ENCODE measurements at regions not wholly inside any gene's neighbourhood (a gene's known extent, or its start where the extent isn't known, plus 50 kb on each side); places are given as distances from the start of the nearest gene placed in this dataset.

DNA sequence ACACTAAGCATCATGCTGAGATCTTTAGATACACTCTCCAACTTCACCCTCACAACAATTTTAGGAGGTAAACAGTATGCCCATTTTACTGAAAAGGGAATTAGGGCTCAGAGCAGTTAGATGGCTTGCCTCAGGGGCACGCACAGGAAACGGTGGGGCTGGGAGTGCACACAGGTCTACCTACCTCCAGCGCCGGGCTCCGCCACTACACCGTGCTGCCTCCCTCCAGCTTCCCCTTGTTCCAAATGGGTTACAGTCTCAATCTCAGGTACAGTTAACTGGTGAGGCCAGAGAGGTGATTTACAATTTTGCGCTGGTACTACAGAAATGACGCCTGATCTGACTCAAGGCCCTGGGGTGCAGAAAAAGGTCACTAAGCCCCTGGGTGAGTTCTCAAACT lies 142.0 kb downstream of the NOC3L start:
- H3K36me3 ChIP-seq (ENCODE audit: control insufficient read depth, insufficient read depth, low read length) = no peaks in the 10 kb centered on the region
- CTCF ChIA-PET = no interaction called here
- no peak for DNase-seq (ENCODE audit: low read depth, low spot score)
- no peaks in the 10 kb centered on the region for H3K27me3 ChIP-seq (ENCODE audit: control insufficient read depth, insufficient read depth, low read length)
- in situ Hi-C loops (cut with HindIII; ENCODE audit: low pct_unique_long_range_greater_than_20kb, low sequenced_read_pairs) (no loop called here), intact Hi-C loops (cut with micrococcal nuclease; ENCODE audit: unreplicated experiment) (no loop called here)
- no peak for ATAC-seq
- no peaks in the 10 kb centered on the region for H3K9me3 ChIP-seq (ENCODE audit: control insufficient read depth, insufficient read depth, low read depth, low read length)
- POLR2A ChIA-PET = no interaction called here
- TF ChIP-seq POLR2AphosphoS5 (IDR thresholded peaks at IDR 0.05; ENCODE audit: low read depth, low read length) (no peak), TCF7L2 (IDR thresholded peaks at IDR 0.05; ENCODE audit: low read depth, low read length) (no peak), SIN3A (IDR thresholded peaks at IDR 0.05; ENCODE audit: borderline replicate concordance, insufficient read depth, low read depth, low read length) (no peak)
- TF ChIP-seq, protein P1, sequence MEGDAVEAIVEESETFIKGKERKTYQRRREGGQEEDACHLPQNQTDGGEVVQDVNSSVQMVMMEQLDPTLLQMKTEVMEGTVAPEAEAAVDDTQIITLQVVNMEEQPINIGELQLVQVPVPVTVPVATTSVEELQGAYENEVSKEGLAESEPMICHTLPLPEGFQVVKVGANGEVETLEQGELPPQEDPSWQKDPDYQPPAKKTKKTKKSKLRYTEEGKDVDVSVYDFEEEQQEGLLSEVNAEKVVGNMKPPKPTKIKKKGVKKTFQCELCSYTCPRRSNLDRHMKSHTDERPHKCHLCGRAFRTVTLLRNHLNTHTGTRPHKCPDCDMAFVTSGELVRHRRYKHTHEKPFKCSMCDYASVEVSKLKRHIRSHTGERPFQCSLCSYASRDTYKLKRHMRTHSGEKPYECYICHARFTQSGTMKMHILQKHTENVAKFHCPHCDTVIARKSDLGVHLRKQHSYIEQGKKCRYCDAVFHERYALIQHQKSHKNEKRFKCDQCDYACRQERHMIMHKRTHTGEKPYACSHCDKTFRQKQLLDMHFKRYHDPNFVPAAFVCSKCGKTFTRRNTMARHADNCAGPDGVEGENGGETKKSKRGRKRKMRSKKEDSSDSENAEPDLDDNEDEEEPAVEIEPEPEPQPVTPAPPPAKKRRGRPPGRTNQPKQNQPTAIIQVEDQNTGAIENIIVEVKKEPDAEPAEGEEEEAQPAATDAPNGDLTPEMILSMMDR (IDR thresholded peaks at IDR 0.05) = no peak
- TF ChIP-seq, protein P2, sequence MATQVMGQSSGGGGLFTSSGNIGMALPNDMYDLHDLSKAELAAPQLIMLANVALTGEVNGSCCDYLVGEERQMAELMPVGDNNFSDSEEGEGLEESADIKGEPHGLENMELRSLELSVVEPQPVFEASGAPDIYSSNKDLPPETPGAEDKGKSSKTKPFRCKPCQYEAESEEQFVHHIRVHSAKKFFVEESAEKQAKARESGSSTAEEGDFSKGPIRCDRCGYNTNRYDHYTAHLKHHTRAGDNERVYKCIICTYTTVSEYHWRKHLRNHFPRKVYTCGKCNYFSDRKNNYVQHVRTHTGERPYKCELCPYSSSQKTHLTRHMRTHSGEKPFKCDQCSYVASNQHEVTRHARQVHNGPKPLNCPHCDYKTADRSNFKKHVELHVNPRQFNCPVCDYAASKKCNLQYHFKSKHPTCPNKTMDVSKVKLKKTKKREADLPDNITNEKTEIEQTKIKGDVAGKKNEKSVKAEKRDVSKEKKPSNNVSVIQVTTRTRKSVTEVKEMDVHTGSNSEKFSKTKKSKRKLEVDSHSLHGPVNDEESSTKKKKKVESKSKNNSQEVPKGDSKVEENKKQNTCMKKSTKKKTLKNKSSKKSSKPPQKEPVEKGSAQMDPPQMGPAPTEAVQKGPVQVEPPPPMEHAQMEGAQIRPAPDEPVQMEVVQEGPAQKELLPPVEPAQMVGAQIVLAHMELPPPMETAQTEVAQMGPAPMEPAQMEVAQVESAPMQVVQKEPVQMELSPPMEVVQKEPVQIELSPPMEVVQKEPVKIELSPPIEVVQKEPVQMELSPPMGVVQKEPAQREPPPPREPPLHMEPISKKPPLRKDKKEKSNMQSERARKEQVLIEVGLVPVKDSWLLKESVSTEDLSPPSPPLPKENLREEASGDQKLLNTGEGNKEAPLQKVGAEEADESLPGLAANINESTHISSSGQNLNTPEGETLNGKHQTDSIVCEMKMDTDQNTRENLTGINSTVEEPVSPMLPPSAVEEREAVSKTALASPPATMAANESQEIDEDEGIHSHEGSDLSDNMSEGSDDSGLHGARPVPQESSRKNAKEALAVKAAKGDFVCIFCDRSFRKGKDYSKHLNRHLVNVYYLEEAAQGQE (IDR thresholded peaks at IDR 0.05; ENCODE audit: insufficient read depth in 1 of 2, low read depth in 2 of 2, low read length in 1 of 2) = no peak
- H3K4me3 ChIP-seq (ENCODE audit: low read depth in 2 of 2, low read length in 2 of 2) = no peak overlapping the region
- no peak overlapping the region for H3K27ac ChIP-seq (ENCODE audit: low read length)
- H3K4me1 ChIP-seq (ENCODE audit: control insufficient read depth, insufficient read depth, low read length) = no peaks in the 10 kb centered on the region
- BruUV-seq (replicated peaks) = no TSS peak

DNA sequence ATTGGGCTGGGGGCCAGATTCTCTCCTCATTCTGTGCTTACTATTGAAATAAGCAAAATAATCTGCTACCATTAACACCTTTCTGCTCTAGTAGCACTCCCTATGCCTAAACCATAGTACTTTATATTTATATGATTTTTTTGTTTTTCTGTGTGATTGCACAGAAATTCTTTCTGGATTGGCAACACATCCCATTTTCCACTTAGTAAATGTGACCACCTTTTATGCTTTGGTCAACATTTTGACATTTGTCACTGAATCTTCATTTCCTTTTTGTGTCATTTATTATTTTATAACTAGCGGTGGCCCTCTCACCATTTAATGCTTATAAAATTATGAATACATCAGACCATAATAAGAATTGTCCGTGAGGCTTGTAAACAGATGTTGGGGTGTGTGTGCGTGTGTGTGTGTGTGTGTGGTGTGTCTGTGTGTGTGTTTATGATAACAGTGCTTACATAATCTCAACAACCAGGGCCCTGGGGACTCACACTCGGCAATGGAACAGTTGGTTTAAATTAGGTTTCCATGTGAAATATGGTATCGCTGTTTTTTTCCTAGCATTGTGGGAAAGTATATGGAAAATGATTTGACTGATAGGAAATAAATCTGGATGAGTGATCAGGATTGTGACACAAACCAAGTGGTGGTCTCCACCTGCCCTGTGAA lies 138.9 kb downstream of the NOC3L start:
- H3K4me3 ChIP-seq (ENCODE audit: low read depth in 2 of 2, low read length in 2 of 2) = no peak overlapping the region
- ChIA-PET CTCF (no interaction called here), POLR2A (no interaction called here)
- no peak overlapping the region for H3K27ac ChIP-seq (ENCODE audit: low read length)
- no peaks in the 10 kb centered on the region for H3K36me3 ChIP-seq (ENCODE audit: control insufficient read depth, insufficient read depth, low read length)
- H3K27me3 ChIP-seq (ENCODE audit: control insufficient read depth, insufficient read depth, low read length) = no peaks in the 10 kb centered on the region
- intact Hi-C loops (cut with micrococcal nuclease; ENCODE audit: unreplicated experiment) (no loop called here), in situ Hi-C loops (cut with HindIII; ENCODE audit: low pct_unique_long_range_greater_than_20kb, low sequenced_read_pairs) (no loop called here)
- BruUV-seq (replicated peaks) = no TSS peak
- no peak for DNase-seq (ENCODE audit: low read depth, low spot score)
- TF ChIP-seq, protein P1 (IDR thresholded peaks at IDR 0.05) = no peak
- TF ChIP-seq, protein P2 (IDR thresholded peaks at IDR 0.05; ENCODE audit: insufficient read depth in 1 of 2, low read depth in 2 of 2, low read length in 1 of 2) = no peak
- TF ChIP-seq SIN3A (IDR thresholded peaks at IDR 0.05; ENCODE audit: borderline replicate concordance, insufficient read depth, low read depth, low read length) (no peak), POLR2AphosphoS5 (IDR thresholded peaks at IDR 0.05; ENCODE audit: low read depth, low read length) (no peak), TCF7L2 (IDR thresholded peaks at IDR 0.05; ENCODE audit: low read depth, low read length) (no peak)
- ATAC-seq = no peak
- H3K9me3 ChIP-seq (ENCODE audit: control insufficient read depth, insufficient read depth, low read depth, low read length) = no peaks in the 10 kb centered on the region
- no peaks in the 10 kb centered on the region for H3K4me1 ChIP-seq (ENCODE audit: control insufficient read depth, insufficient read depth, low read length)
